ENCODE measurements at regions not wholly inside any gene's neighbourhood (a gene's known extent, or its start where the extent isn't known, plus 50 kb on each side); places are given as distances from the start of the nearest gene placed in this dataset.
"Not testable (repeated sequence)": the region's sequence is repeated elsewhere in the genome, so short reads cannot be mapped to it uniquely, and the experiment has no call there.

GRCh38 chr9:97176206-97176605 lies 131.3 kb upstream of the CCDC180 start:
- no peak for DNase-seq

GRCh38 chr9:97168174-97168573 lies 129.2 kb upstream of the CTSV start:
- DNase-seq = not testable (repeated sequence)

- not testable (repeated sequence) for DNase-seq
Observed at GRCh38 chr9:97166496-97167138, 127.7 kb upstream of the CTSV start.

GRCh38 chr9:97160255-97160654 lies 121.3 kb upstream of the CTSV start:
- DNase-seq = no peak

- not testable (repeated sequence) for DNase-seq
Observed at GRCh38 chr9:97158722-97159121, 119.8 kb upstream of the CTSV start.

GRCh38 chr9:97155441-97155840 lies 116.5 kb upstream of the CTSV start:
- DNase-seq = not testable (repeated sequence)

GRCh38 chr9:97153967-97154366 lies 115.0 kb upstream of the CTSV start:
- DNase-seq = no peak

GRCh38 chr9:97153160-97153559 lies 114.2 kb upstream of the CTSV start:
- DNase-seq = not testable (repeated sequence)

GRCh38 chr9:97150471-97150870 lies 111.5 kb upstream of the CTSV start:
- DNase-seq = not testable (repeated sequence)

GRCh38 chr9:97148428-97148827 lies 109.5 kb upstream of the CTSV start:
- not testable (repeated sequence) for DNase-seq

GRCh38 chr9:97145680-97146079 lies 106.7 kb upstream of the CTSV start:
- not testable (repeated sequence) for DNase-seq

- no peak for DNase-seq
Observed at GRCh38 chr9:97140566-97140965, 101.6 kb upstream of the CTSV start.

GRCh38 chr9:97136421-97136820 lies 97.5 kb upstream of the CTSV start:
- DNase-seq = no peak

GRCh38 chr9:97133966-97134365 lies 95.0 kb upstream of the CTSV start:
- not testable (repeated sequence) for DNase-seq

GRCh38 chr9:97132865-97133264 lies 93.9 kb upstream of the CTSV start:
- no peak for DNase-seq

GRCh38 chr9:97130864-97131263 lies 91.9 kb upstream of the CTSV start:
- not testable (repeated sequence) for DNase-seq

GRCh38 chr9:97130387-97130786 lies 91.4 kb upstream of the CTSV start:
- not testable (repeated sequence) for DNase-seq

GRCh38 chr9:97128919-97129318 lies 90.0 kb upstream of the CTSV start:
- no peak for DNase-seq

- DNase-seq = no peak
Observed at GRCh38 chr9:97124256-97124655, 85.3 kb upstream of the CTSV start.

GRCh38 chr9:97110696-97111095 lies 71.8 kb upstream of the CTSV start:
- no peak for DNase-seq

- DNase-seq = no peak
Observed at GRCh38 chr9:97109194-97109811, 70.4 kb upstream of the CTSV start.

- DNase-seq = not testable (repeated sequence)
Observed at GRCh38 chr9:97105220-97105619, 66.3 kb upstream of the CTSV start.

GRCh38 chr9:97103613-97104383 lies 64.9 kb upstream of the CTSV start:
- not testable (repeated sequence) for DNase-seq

GRCh38 chr9:97099540-97099939 lies 60.6 kb upstream of the CTSV start:
- DNase-seq = not testable (repeated sequence)

All from stimulated activated naive CD4-positive, alpha-beta T cell (primary cell).